H1 (cell line): ENCODE measurements at regions not wholly inside any gene's neighbourhood (a gene's known extent, or its start where the extent isn't known, plus 50 kb on each side); places are given as distances from the start of the nearest gene placed in this dataset.

ENCODE experiments used
- CTCF ChIP-seq, 3 experiments: IDR thresholded peaks; 1 replicate in 2 of 3; 2 replicates in 1 of 3; pipeline versions ENCODE4 v1.5.1 to v1.6.1; 2011; ENCODE audit warnings: low read length in 3 of 3, mild to moderate bottlenecking in 3 of 3, inconsistent platforms in 2 of 3, low read depth in 1 of 3, moderate library complexity in 1 of 3; ENCODE audit not compliant: insufficient read depth in 1 of 3; ENCODE audit errors: control extremely low read depth in 1 of 3
- GTF2F1 ChIP-seq: IDR thresholded peaks from 2 replicates; pipeline ENCODE4 v1.6.1; 2012; ENCODE audit warnings: low read depth, low read length, improper control_type of control experiment, borderline replicate concordance
- POLR2A ChIP-seq, 2 experiments: IDR thresholded peaks; 1 replicate in 1 of 2; 2 replicates in 1 of 2; pipeline ENCODE4 v1.6.1; 2011; ENCODE audit warnings: low read depth in 2 of 2, low read length in 2 of 2, mild to moderate bottlenecking in 2 of 2; ENCODE audit errors: control extremely low read depth in 1 of 2
- TCF12 ChIP-seq: IDR thresholded peaks from 2 replicates; pipeline ENCODE4 v1.6.1; 2011; ENCODE audit warnings: low read depth, mild to moderate bottlenecking, low read length

GRCh38 chr4:123466080-123466785 is 69.6 kb downstream of the SPRY1 start (continued):
- TF ChIP-seq POLR2A (IDR thresholded peaks at IDR 0.05; ENCODE audit: control extremely low read depth in 1 of 2, low read depth in 2 of 2, low read length in 2 of 2): no peak
- TF ChIP-seq CTCF (IDR thresholded peaks at IDR 0.05; ENCODE audit: control extremely low read depth in 1 of 3, insufficient read depth in 1 of 3, low read depth in 1 of 3, low read length in 3 of 3): no peak
- no peak for TF ChIP-seq GTF2F1
- no peak for TF ChIP-seq TCF12
